Immature natural killer cell (primary cell): ENCODE measurements at regions not wholly inside any gene's neighbourhood (a gene's known extent, or its start where the extent isn't known, plus 50 kb on each side); places are given as distances from the start of the nearest gene placed in this dataset.
A peak's percentile ranks its signal among the peaks of the same experiment; 100 is the strongest.

Source experiments
- DNase-seq, 3 donors: peaks; one replicate each; pipeline ENCODE4 v3.0.0; 2022; ENCODE audit warnings: mixed read lengths in 1 of 3
- H3K27ac Mint-ChIP-seq, 6 donors: one replicate each; pipeline ENCODE4 v1.8.0; 2020; ENCODE audit warnings: mixed read lengths in 6 of 6, mild to moderate bottlenecking in 5 of 6, inconsistent platforms in 4 of 6, moderate library complexity in 3 of 6
- H3K27me3 Mint-ChIP-seq, 3 donors: one replicate each; pipeline ENCODE4 v1.8.0; 2020 to 2021; ENCODE audit warnings: low read depth in 3 of 3, mild to moderate bottlenecking in 3 of 3, mixed read lengths in 3 of 3, moderate library complexity in 3 of 3, inconsistent platforms in 1 of 3
- H3K36me3 Mint-ChIP-seq, 3 donors: one replicate each; pipeline ENCODE4 v1.8.0; 2020; ENCODE audit warnings: mixed read lengths in 3 of 3, inconsistent platforms in 2 of 3, mild to moderate bottlenecking in 2 of 3
- H3K4me1 Mint-ChIP-seq, 2 donors: one replicate each; pipeline ENCODE4 v1.8.0; 2020; ENCODE audit warnings: inconsistent platforms in 2 of 2, mild to moderate bottlenecking in 2 of 2, mixed read lengths in 2 of 2, moderate library complexity in 1 of 2
- H3K4me3 Mint-ChIP-seq, 5 donors: one replicate each; pipeline ENCODE4 v1.8.0; 2020; ENCODE audit warnings: mild to moderate bottlenecking in 5 of 5, mixed read lengths in 5 of 5, inconsistent platforms in 3 of 5, moderate library complexity in 3 of 5
- H3K9me3 Mint-ChIP-seq, 6 donors: one replicate each; pipeline ENCODE4 v1.8.0; 2020; ENCODE audit warnings: mild to moderate bottlenecking in 6 of 6, mixed read lengths in 6 of 6, inconsistent platforms in 4 of 6, moderate library complexity in 3 of 6

GRCh38 chr12:124393414-124393790 lies 98.5 kb downstream of the RFLNA start:
- Mint-ChIP-seq H3K27me3 (peaks cover 6 to 16% (median 8%) of the 10 kb centered on the region in 3 donors), H3K4me3 (peak overlapping the region in 2 of 5 donors; percentile 6 to 39), H3K4me1 (peaks cover 41 to 43% of the 10 kb centered on the region in 2 donors), H3K27ac (no peak overlapping the region), H3K36me3 (peaks cover 6 to 13% (median 11%) of the 10 kb centered on the region in 3 donors), H3K9me3 (no peaks in the 10 kb centered on the region)
- no peak for DNase-seq

GRCh38 chr12:124392667-124393413 lies 97.9 kb downstream of the RFLNA start:
- peak overlapping the region in 2 of 5 donors; percentile 69 for H3K4me3 Mint-ChIP-seq
- H3K27ac Mint-ChIP-seq, result peak overlapping the region in 3 of 6 donors; percentile 83 to 91 (median 88)
- peaks cover 6 to 16% (median 8%) of the 10 kb centered on the region in 3 donors for H3K27me3 Mint-ChIP-seq
- H3K36me3 Mint-ChIP-seq, result peaks cover 6 to 13% (median 11%) of the 10 kb centered on the region in 3 donors
- DNase-seq, result no peak
- H3K9me3 Mint-ChIP-seq, result no peaks in the 10 kb centered on the region
- H3K4me1 Mint-ChIP-seq, result peaks cover 41 to 43% of the 10 kb centered on the region in 2 donors

GRCh38 chr12:124392271-124392666 lies 97.4 kb downstream of the RFLNA start:
- H3K27ac Mint-ChIP-seq, result peak overlapping the region in 5 of 6 donors; percentile 83 to 92 (median 88)
- H3K9me3 Mint-ChIP-seq, result no peaks in the 10 kb centered on the region
- H3K4me3 Mint-ChIP-seq, result peak overlapping the region in 4 of 5 donors; percentile 38 to 71 (median 69)
- peaks cover 6 to 11% (median 7%) of the 10 kb centered on the region in 3 donors for H3K36me3 Mint-ChIP-seq
- peaks cover 41 to 43% of the 10 kb centered on the region in 2 donors for H3K4me1 Mint-ChIP-seq
- DNase-seq, result peak; percentile 45 to 58 (median 57)
- H3K27me3 Mint-ChIP-seq, result peaks cover 6 to 17% (median 8%) of the 10 kb centered on the region in 3 donors

- Mint-ChIP-seq H3K4me3 (peak overlapping the region; percentile 38 to 71 (median 69)), H3K36me3 (peaks cover 6 to 11% (median 7%) of the 10 kb centered on the region in 3 donors), H3K27me3 (peaks cover 6 to 18% (median 8%) of the 10 kb centered on the region in 3 donors), H3K4me1 (peaks cover 41 to 43% of the 10 kb centered on the region in 2 donors), H3K9me3 (no peaks in the 10 kb centered on the region), H3K27ac (peak overlapping the region; percentile 71 to 92 (median 87))
- peak; percentile 26 to 50 (median 40) for DNase-seq
Measured at GRCh38 chr12:124391340-124392261, 96.7 kb downstream of the RFLNA start.

- peak in 1 of 3 donors; percentile 17 for DNase-seq
- H3K9me3 Mint-ChIP-seq, result no peaks in the 10 kb centered on the region
- H3K27me3 Mint-ChIP-seq, result peaks cover 6 to 19% (median 8%) of the 10 kb centered on the region in 3 donors
- H3K36me3 Mint-ChIP-seq, result peaks cover 0 to 6% (median 0%) of the 10 kb centered on the region in 3 donors
- peak overlapping the region in 5 of 6 donors; percentile 65 to 85 (median 83) for H3K27ac Mint-ChIP-seq
- peaks cover 41 to 43% of the 10 kb centered on the region in 2 donors for H3K4me1 Mint-ChIP-seq
- H3K4me3 Mint-ChIP-seq, result peak overlapping the region; percentile 69 to 83 (median 72)
Measured at GRCh38 chr12:124390442-124391097, 95.7 kb downstream of the RFLNA start.

- H3K4me1 Mint-ChIP-seq, result peaks cover 41 to 43% of the 10 kb centered on the region in 2 donors
- peaks cover 0 to 6% (median 0%) of the 10 kb centered on the region in 3 donors for H3K36me3 Mint-ChIP-seq
- H3K9me3 Mint-ChIP-seq, result no peaks in the 10 kb centered on the region
- no peak for DNase-seq
- H3K27me3 Mint-ChIP-seq, result peaks cover 6 to 19% (median 8%) of the 10 kb centered on the region in 3 donors
- H3K27ac Mint-ChIP-seq, result peak overlapping the region in 5 of 6 donors; percentile 75 to 85 (median 78)
- H3K4me3 Mint-ChIP-seq, result peak overlapping the region; percentile 68 to 83 (median 72)
Measured at GRCh38 chr12:124389725-124390441, 95.0 kb downstream of the RFLNA start.

- peaks cover 41 to 43% of the 10 kb centered on the region in 2 donors for H3K4me1 Mint-ChIP-seq
- no peaks in the 10 kb centered on the region for H3K9me3 Mint-ChIP-seq
- peak overlapping the region; percentile 68 to 83 (median 72) for H3K4me3 Mint-ChIP-seq
- H3K27ac Mint-ChIP-seq, result peak overlapping the region in 5 of 6 donors; percentile 75 to 85 (median 78)
- peaks cover 6 to 17% (median 8%) of the 10 kb centered on the region in 3 donors for H3K27me3 Mint-ChIP-seq
- peak; percentile 80 to 83 (median 83) for DNase-seq
- peaks cover 0 to 2% (median 0%) of the 10 kb centered on the region in 3 donors for H3K36me3 Mint-ChIP-seq
Measured at GRCh38 chr12:124389138-124389724, 94.3 kb downstream of the RFLNA start.

- DNase-seq, result peak; percentile 81 to 87 (median 85)
- H3K9me3 Mint-ChIP-seq, result no peaks in the 10 kb centered on the region
- H3K36me3 Mint-ChIP-seq, result no peaks in the 10 kb centered on the region
- H3K4me3 Mint-ChIP-seq, result peak overlapping the region; percentile 68 to 83 (median 72)
- H3K27ac Mint-ChIP-seq, result peak overlapping the region in 4 of 6 donors; percentile 78 to 85 (median 80)
- peaks cover 41 to 43% of the 10 kb centered on the region in 2 donors for H3K4me1 Mint-ChIP-seq
- peaks cover 6 to 17% (median 8%) of the 10 kb centered on the region in 3 donors for H3K27me3 Mint-ChIP-seq
Measured at GRCh38 chr12:124388679-124389137, 93.8 kb downstream of the RFLNA start.

GRCh38 chr12:124388038-124388671 lies 93.3 kb downstream of the RFLNA start:
- H3K27ac Mint-ChIP-seq, result peak overlapping the region in 4 of 6 donors; percentile 50 to 78 (median 64)
- H3K4me1 Mint-ChIP-seq, result peaks cover 37 to 38% of the 10 kb centered on the region in 2 donors
- peak overlapping the region; percentile 22 to 79 (median 41) for H3K4me3 Mint-ChIP-seq
- H3K36me3 Mint-ChIP-seq, result no peaks in the 10 kb centered on the region
- DNase-seq, result no peak
- no peaks in the 10 kb centered on the region for H3K9me3 Mint-ChIP-seq
- H3K27me3 Mint-ChIP-seq, result peaks cover 6 to 17% (median 8%) of the 10 kb centered on the region in 3 donors

- peaks cover 6 to 17% (median 8%) of the 10 kb centered on the region in 3 donors for H3K27me3 Mint-ChIP-seq
- H3K27ac Mint-ChIP-seq, result no peak overlapping the region
- no peak for DNase-seq
- no peak overlapping the region for H3K4me3 Mint-ChIP-seq
- no peaks in the 10 kb centered on the region for H3K9me3 Mint-ChIP-seq
- H3K36me3 Mint-ChIP-seq, result no peaks in the 10 kb centered on the region
- H3K4me1 Mint-ChIP-seq, result peaks cover 35 to 36% of the 10 kb centered on the region in 2 donors
Measured at GRCh38 chr12:124387528-124387911, 92.6 kb downstream of the RFLNA start.

GRCh38 chr12:124386661-124387527 lies 92.0 kb downstream of the RFLNA start:
- peaks cover 6 to 12% (median 6%) of the 10 kb centered on the region in 3 donors for H3K27me3 Mint-ChIP-seq
- no peaks in the 10 kb centered on the region for H3K9me3 Mint-ChIP-seq
- no peak for DNase-seq
- no peaks in the 10 kb centered on the region for H3K36me3 Mint-ChIP-seq
- H3K4me1 Mint-ChIP-seq, result peaks cover 29 to 30% of the 10 kb centered on the region in 2 donors
- H3K27ac Mint-ChIP-seq, result no peak overlapping the region
- H3K4me3 Mint-ChIP-seq, result no peak overlapping the region
